ENCODE measurements at regions not wholly inside any gene's neighbourhood (a gene's known extent, or its start where the extent isn't known, plus 50 kb on each side); places are given as distances from the start of the nearest gene placed in this dataset.

DNA sequence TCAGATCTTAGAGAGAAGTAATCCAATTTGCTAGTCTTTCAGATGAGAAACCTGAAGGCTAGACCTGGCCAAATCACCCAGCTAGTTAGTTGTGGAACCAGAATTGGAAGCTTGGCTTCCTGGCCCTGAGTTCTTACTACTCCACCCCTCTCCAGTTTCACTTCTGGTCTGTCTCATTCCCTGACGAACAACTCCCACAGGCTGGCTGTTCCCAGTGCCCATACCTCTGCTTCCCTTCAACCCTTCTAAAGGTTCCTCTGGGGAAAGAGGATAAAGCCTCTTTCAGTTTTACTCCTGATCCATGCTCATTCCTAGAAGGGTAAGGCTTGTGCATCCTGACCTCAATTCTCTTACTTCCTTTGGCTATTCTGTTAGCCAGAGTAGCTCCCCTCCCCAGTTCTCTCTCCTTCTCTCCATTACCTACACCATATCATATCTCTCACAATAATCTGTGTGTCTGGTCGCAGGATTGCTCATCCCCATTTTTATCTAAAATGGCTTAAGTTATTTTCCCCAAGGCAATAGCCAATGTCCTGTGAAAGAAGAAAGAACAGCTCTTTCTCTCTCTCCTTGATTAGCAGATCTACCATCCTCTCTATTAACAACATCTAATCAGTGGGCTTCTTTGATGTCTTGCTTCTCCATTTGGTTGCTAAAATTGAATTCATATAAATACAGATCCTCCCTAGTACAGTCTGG, 155.0 kb upstream of the MAOA start:
- TF ChIP-seq, protein P1, sequence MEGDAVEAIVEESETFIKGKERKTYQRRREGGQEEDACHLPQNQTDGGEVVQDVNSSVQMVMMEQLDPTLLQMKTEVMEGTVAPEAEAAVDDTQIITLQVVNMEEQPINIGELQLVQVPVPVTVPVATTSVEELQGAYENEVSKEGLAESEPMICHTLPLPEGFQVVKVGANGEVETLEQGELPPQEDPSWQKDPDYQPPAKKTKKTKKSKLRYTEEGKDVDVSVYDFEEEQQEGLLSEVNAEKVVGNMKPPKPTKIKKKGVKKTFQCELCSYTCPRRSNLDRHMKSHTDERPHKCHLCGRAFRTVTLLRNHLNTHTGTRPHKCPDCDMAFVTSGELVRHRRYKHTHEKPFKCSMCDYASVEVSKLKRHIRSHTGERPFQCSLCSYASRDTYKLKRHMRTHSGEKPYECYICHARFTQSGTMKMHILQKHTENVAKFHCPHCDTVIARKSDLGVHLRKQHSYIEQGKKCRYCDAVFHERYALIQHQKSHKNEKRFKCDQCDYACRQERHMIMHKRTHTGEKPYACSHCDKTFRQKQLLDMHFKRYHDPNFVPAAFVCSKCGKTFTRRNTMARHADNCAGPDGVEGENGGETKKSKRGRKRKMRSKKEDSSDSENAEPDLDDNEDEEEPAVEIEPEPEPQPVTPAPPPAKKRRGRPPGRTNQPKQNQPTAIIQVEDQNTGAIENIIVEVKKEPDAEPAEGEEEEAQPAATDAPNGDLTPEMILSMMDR (IDR thresholded peaks at IDR 0.05; ENCODE audit: borderline replicate concordance, insufficient read depth, low read depth, low read length) = no peak
- H3K4me3 ChIP-seq (ENCODE audit: low read depth, low read length) = no peak overlapping the region

DNA sequence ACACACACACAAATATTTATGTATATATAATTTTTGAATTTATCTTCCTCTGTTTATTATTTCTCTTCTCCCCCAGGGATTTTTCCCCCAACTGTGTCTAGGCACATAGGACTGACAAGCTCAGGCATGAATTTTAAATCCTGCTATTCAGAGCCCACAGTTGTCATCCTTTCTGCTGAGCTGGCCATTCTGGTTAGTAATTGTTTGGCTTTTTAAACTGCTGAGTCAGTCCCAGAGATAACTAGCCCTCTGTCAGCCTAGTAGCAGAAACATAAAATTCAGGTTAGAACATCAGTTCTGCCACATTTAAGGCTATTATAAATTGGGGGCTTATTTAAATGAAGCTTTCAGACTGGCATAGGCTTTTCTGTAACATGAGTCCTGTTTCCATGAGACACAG, 151.7 kb upstream of the MAOA start:
- TF ChIP-seq, protein P1 (IDR thresholded peaks at IDR 0.05; ENCODE audit: borderline replicate concordance, insufficient read depth, low read depth, low read length) = no peak
- H3K4me3 ChIP-seq (ENCODE audit: low read depth, low read length) = no peak overlapping the region

DNA sequence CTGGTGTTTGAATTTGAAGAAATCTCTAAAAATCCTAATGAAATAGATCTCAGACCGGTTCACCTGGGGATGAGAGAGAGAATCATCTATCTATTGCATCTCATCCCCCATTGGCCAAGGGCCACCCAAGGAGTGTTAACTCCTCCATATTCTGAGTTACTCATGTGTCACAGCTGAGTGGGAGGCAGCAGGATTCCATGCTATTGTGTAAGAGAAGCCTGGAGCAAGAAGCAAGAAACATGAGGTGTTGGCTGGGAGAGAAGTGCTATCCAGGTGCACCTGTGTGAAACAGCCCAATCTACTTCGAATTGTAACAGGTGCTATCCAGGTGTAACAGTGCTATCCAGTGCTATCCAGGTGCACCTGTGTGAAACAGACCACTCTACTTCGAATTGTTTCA, 150.3 kb upstream of the MAOA start:
- TF ChIP-seq, protein P1 (IDR thresholded peaks at IDR 0.05; ENCODE audit: borderline replicate concordance, insufficient read depth, low read depth, low read length) = no peak
- no peak overlapping the region for H3K4me3 ChIP-seq (ENCODE audit: low read depth, low read length)

DNA sequence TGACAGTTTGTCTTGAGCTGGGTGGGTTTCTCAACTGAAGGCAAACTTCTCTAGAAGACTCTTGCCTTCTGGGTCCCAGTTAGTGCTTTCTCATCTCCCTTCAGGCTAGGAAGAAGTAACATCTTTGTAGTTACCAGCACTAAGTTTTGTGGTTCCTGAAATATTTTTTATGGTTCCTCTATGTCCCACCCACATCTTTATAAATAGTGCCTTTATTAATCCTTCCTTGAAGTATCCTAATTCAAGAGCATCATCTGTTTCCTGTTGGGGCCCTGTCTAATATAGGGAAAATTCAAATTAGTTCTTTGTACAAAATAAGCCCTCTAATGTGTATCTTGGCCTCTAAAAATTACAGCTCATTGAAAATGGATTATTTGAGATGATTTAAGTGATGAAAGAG, 147.4 kb upstream of the MAOA start:
- TF ChIP-seq, protein P1 (IDR thresholded peaks at IDR 0.05; ENCODE audit: borderline replicate concordance, insufficient read depth, low read depth, low read length) = no peak
- no peak overlapping the region for H3K4me3 ChIP-seq (ENCODE audit: low read depth, low read length)

DNA sequence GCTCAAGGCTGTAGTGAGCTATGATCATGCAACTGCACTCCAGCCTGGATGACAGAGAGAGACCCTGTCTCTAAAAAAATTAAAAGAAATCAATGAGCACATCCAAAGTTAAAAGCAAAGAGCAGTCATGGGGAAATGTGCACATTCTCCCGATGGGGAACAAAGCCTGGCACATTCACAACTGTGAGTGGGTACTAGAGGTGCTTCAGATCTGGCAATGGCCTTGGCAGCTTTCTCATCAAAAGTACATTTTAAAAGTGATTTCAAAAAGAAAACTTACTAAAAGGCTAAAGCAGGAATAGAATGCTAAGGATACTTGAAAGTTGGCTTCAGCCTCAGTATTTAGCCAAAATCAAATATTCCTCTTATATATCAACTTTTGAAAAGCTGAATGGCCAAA, 145.9 kb upstream of the MAOA start:
- TF ChIP-seq, protein P1 (IDR thresholded peaks at IDR 0.05; ENCODE audit: borderline replicate concordance, insufficient read depth, low read depth, low read length) = no peak

DNA sequence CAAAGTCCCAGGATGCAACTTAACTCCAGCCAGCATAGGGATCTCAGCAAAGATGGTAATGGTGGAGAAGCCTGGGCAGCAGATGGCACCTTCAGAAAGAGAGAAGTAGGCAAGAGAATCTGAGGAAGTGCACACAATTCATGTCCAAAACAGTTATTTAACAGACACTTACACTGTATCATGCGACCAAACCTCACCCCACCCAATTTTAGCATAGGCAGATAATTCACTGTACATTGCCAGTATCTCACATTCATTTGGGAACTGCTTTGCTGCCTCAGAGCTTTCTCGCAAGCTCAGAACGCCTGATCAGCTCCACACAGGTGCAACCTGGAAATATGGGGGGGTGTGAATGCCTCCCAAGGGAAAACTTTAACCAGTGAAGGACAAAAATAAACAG, 143.0 kb upstream of the MAOA start:
- no peak overlapping the region for H3K4me3 ChIP-seq (ENCODE audit: low read depth, low read length)
- TF ChIP-seq, protein P1 (IDR thresholded peaks at IDR 0.05; ENCODE audit: borderline replicate concordance, insufficient read depth, low read depth, low read length) = no peak

More for the DNA sequence above, 145.9 kb upstream of the MAOA start:
- no peak overlapping the region for H3K4me3 ChIP-seq (ENCODE audit: low read depth, low read length)

DNA sequence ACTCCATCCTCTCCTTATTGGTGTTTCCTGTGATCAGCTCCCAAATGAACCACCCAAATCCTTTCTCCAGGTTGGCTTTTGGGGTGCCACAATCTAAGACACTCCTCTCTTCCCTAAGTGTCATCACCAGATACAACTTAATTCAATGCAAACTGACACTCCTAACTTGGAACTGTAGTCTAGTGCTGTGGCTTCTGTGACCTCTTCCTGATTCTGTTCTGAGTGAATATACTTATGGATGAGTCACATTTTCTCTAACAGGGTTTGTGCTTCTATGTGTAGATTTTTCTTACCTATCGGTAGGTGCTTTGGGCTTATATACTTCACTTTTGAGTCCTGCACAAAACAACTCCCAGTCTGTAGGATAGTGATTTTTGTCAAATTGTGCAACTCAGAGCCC, 141.3 kb upstream of the MAOA start:
- H3K4me3 ChIP-seq (ENCODE audit: low read depth, low read length) = no peak overlapping the region
- TF ChIP-seq, protein P1 (IDR thresholded peaks at IDR 0.05; ENCODE audit: borderline replicate concordance, insufficient read depth, low read depth, low read length) = no peak
